ENCODE measurements at regions not wholly inside any gene's neighbourhood (a gene's known extent, or its start where the extent isn't known, plus 50 kb on each side); places are given as distances from the start of the nearest gene placed in this dataset.

DNA sequence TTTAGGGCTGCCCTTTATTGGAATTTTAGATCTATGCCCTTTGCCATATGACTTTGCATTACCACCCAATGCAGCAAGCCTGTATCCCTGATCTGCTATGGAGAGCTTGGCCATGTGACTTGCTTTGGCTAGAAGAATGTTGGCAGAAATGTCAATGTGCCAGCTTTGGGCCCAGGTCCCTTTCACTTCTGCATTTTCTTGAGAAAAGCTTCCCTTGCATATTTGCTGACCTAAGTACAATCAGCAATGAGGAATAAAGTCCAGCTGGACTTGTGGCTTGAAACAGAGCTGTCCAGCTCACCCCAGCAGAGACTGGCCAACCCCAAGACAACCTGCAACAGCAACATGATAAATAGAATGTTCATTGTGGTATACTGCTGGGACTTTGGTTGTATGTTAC is 135.9 kb downstream of the PAH start:
- DNase-seq: no peak
- Histone ChIP-seq H3K27me3 (ENCODE audit: control insufficient read depth, insufficient read depth, low read length) (no peaks in the 10 kb centered on the region), H3K27ac (ENCODE audit: low read length) (no peak overlapping the region), H3K4me1 (ENCODE audit: control insufficient read depth, insufficient read depth, low read length) (no peaks in the 10 kb centered on the region), H3K4me3 (ENCODE audit: low read length) (no peak overlapping the region), H3K9me3 (ENCODE audit: control insufficient read depth, low read depth, low read length) (no peaks in the 10 kb centered on the region), H3K36me3 (ENCODE audit: control insufficient read depth, insufficient read depth, low read length) (no peaks in the 10 kb centered on the region)

DNA sequence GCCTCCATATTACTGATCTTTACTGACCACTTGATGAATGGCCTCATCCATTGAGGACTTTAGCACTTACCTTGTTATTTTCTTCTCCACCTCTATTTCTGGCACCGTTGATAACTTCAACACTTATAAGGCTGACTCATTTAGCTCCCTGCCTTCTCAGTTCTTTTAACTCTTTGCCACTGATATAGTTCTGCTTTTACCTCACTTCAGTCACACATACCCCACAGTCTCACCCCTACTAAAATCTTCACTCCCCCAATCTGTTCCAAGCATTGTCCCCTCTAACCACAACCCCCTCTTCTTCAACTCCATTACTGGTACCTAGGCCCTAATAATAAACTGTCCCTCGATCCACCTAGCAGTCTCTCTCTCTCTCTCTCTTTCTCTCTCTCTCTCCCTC is 141.0 kb downstream of the PAH start:
- DNase-seq: no peak
- no peak overlapping the region for H3K4me3 ChIP-seq (ENCODE audit: low read length)
- no peaks in the 10 kb centered on the region for H3K36me3 ChIP-seq (ENCODE audit: control insufficient read depth, insufficient read depth, low read length)
- whole genome bisulfite sequencing (ENCODE audit: insufficient coverage, low lambda C conversion rate): 71% methylated on average over 2 of the region's 2 CpGs
- H3K27me3 ChIP-seq (ENCODE audit: control insufficient read depth, insufficient read depth, low read length): no peaks in the 10 kb centered on the region
- H3K9me3 ChIP-seq (ENCODE audit: control insufficient read depth, low read depth, low read length): no peaks in the 10 kb centered on the region
- no peak overlapping the region for H3K27ac ChIP-seq (ENCODE audit: low read length)
- H3K4me1 ChIP-seq (ENCODE audit: control insufficient read depth, insufficient read depth, low read length): no peaks in the 10 kb centered on the region

DNA sequence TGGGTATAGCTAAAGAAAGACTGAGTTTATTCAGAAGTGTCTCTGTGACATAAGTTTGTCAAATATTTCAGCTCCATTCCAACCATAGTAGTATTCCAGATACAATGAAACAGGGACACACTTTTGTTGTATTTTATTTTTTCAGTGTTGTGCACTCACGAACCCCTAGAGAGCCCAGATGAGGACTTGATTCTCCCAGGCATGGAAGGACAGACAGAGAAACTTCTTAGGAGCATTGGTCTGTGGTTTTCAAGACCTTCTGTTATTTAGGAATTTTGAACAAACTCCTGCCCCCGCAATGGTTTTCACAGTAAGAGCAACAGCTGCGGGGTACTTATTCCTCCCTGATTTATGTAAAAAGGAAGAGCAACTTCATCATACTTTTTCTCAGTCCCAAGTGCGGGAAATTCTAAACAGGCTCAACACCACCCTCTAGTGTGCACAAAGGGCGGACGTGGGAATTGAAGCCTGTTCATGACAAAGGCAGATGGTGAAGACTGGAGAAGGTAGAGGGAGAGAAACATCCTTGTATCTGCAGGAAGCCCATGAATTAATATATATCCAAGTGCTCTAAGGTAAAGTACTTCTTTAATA is 147.6 kb downstream of the PAH start:
- WGBS (ENCODE audit: insufficient coverage, low lambda C conversion rate): no CpG with 5 or more reads among the region's 6 CpGs
- Histone ChIP-seq H3K4me1 (ENCODE audit: control insufficient read depth, insufficient read depth, low read length) (no peaks in the 10 kb centered on the region), H3K27ac (ENCODE audit: low read length) (no peak overlapping the region), H3K27me3 (ENCODE audit: control insufficient read depth, insufficient read depth, low read length) (no peaks in the 10 kb centered on the region), H3K9me3 (ENCODE audit: control insufficient read depth, low read depth, low read length) (no peaks in the 10 kb centered on the region), H3K36me3 (ENCODE audit: control insufficient read depth, insufficient read depth, low read length) (no peaks in the 10 kb centered on the region), H3K4me3 (ENCODE audit: low read length) (no peak overlapping the region)
- DNase-seq: peak in 1 of 2 donors; percentile 29

DNA sequence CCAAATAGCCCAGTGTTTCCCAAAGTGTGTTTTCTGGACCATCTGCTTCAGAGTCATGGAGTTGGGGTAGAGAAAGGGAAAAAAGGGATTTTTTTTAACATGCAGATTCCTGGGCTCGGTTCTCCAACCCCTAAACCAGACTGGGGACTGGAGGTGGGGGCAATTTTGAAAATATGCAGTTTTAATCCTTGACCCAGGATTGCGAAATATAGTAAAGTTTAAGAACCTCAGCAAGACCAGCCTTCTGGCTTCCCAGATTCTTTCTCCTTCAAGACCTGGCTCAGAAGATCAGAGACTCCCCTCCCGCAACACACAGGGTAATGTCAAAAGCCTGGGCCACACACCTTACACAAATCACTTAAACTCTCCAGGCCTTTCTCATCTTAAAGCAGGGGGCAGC is 150.1 kb downstream of the PAH start:
- no peak overlapping the region for H3K4me3 ChIP-seq (ENCODE audit: low read length)
- no peak overlapping the region for H3K27ac ChIP-seq (ENCODE audit: low read length)
- no peaks in the 10 kb centered on the region for H3K36me3 ChIP-seq (ENCODE audit: control insufficient read depth, insufficient read depth, low read length)
- WGBS (ENCODE audit: insufficient coverage, low lambda C conversion rate): no CpG with 5 or more reads among the region's 3 CpGs
- DNase-seq: no peak
- H3K4me1 ChIP-seq (ENCODE audit: control insufficient read depth, insufficient read depth, low read length): no peaks in the 10 kb centered on the region
- no peaks in the 10 kb centered on the region for H3K27me3 ChIP-seq (ENCODE audit: control insufficient read depth, insufficient read depth, low read length)
- no peaks in the 10 kb centered on the region for H3K9me3 ChIP-seq (ENCODE audit: control insufficient read depth, low read depth, low read length)

DNA sequence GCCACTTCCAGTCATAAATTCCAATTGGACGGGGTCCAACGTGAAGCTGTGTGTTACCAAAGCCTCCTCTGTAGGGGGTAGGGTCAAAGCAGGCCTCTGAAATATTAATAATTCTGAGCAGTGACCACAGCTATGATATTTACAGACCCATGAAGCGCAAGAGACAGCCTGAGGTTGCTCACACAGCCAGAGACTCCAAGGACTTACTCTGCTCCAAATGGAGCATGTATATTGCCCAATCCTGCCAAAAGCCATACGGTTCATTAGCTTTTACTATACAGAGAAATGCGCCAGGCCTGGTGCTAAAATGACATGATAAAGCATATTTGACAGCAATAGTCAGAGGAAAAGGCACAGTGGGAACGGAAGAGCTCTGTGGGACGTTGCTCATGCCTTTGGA is 151.3 kb downstream of the PAH start:
- Histone ChIP-seq H3K4me3 (ENCODE audit: low read length) (no peak overlapping the region), H3K27ac (ENCODE audit: low read length) (no peak overlapping the region), H3K4me1 (ENCODE audit: control insufficient read depth, insufficient read depth, low read length) (no peaks in the 10 kb centered on the region), H3K36me3 (ENCODE audit: control insufficient read depth, insufficient read depth, low read length) (no peaks in the 10 kb centered on the region), H3K9me3 (ENCODE audit: control insufficient read depth, low read depth, low read length) (no peaks in the 10 kb centered on the region), H3K27me3 (ENCODE audit: control insufficient read depth, insufficient read depth, low read length) (no peaks in the 10 kb centered on the region)
- WGBS (ENCODE audit: insufficient coverage, low lambda C conversion rate): 100% methylated on average over 1 of the region's 7 CpGs
- no peak for DNase-seq

DNA sequence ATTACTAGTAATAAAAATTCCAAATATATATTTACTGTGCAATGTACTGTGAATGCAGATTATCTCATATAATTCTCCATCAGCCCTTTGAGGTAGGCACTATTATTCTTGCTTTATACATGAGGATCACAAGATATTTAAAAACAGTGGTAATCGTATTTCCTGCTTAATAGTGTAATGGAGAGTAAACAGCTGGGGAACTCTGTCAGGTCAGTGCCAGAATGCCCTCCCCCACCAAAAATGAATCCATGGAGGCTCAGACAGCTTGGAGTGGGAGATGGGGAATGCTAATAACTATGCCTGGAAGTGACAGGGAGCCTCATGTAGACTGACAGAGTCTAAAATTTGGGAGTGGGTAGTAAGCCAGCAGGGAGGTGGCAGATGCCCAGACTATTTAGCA is 153.6 kb downstream of the PAH start:
- Histone ChIP-seq H3K36me3 (ENCODE audit: control insufficient read depth, insufficient read depth, low read length) (no peaks in the 10 kb centered on the region), H3K4me1 (ENCODE audit: control insufficient read depth, insufficient read depth, low read length) (no peaks in the 10 kb centered on the region), H3K9me3 (ENCODE audit: control insufficient read depth, low read depth, low read length) (no peaks in the 10 kb centered on the region), H3K4me3 (ENCODE audit: low read length) (no peak overlapping the region), H3K27me3 (ENCODE audit: control insufficient read depth, insufficient read depth, low read length) (no peaks in the 10 kb centered on the region), H3K27ac (ENCODE audit: low read length) (no peak overlapping the region)
- WGBS (ENCODE audit: insufficient coverage, low lambda C conversion rate): no CpG with 5 or more reads among the region's 1 CpG
- DNase-seq: no peak

DNA sequence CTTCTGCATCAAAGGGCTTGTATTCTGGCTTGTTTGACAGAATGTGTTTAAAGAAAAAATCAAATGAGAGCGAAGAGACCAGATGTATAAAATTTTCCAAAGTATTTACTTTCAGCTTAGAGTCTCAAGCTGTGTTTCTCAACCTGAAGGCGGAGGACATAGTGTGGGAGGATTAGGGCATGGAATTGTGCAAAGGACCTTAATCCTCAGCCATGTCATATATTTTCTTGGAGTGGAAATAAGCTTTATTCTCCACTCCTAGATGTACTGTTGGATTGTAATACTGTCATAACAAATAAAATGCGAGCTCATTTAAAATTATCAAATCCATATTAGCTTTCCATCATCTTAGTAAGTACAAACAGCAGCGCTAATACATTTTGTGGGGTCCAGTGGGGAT is 154.0 kb downstream of the PAH start:
- no peaks in the 10 kb centered on the region for H3K9me3 ChIP-seq (ENCODE audit: control insufficient read depth, low read depth, low read length)
- H3K4me1 ChIP-seq (ENCODE audit: control insufficient read depth, insufficient read depth, low read length): no peaks in the 10 kb centered on the region
- 70% methylated on average over 2 of the region's 4 CpGs for WGBS (ENCODE audit: insufficient coverage, low lambda C conversion rate)
- H3K27ac ChIP-seq (ENCODE audit: low read length): no peak overlapping the region
- H3K36me3 ChIP-seq (ENCODE audit: control insufficient read depth, insufficient read depth, low read length): no peaks in the 10 kb centered on the region
- no peak for DNase-seq
- H3K27me3 ChIP-seq (ENCODE audit: control insufficient read depth, insufficient read depth, low read length): no peaks in the 10 kb centered on the region
- H3K4me3 ChIP-seq (ENCODE audit: low read length): no peak overlapping the region

DNA sequence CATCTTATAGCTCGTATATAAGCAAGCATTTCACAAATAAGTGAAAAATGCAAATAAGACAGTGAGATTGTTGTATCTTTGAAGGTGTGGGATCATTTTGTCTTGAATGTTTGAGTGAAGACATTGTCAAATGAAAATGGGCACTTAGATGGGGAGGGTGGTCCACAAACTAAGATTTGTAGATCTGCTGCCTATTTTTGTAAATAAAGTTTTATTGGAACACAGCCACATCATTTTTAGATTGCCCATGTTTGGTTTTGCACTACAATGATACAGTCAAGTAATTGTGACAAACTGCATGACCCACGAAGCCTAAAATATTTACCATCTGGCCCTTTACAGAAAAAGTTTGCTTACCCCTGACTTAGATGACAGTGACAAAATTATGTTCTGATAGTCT is 156.7 kb downstream of the PAH start:
- Histone ChIP-seq H3K9me3 (ENCODE audit: control insufficient read depth, low read depth, low read length) (no peaks in the 10 kb centered on the region), H3K4me3 (ENCODE audit: low read length) (no peak overlapping the region), H3K27ac (ENCODE audit: low read length) (no peak overlapping the region), H3K4me1 (ENCODE audit: control insufficient read depth, insufficient read depth, low read length) (no peaks in the 10 kb centered on the region), H3K36me3 (ENCODE audit: control insufficient read depth, insufficient read depth, low read length) (no peaks in the 10 kb centered on the region), H3K27me3 (ENCODE audit: control insufficient read depth, insufficient read depth, low read length) (no peaks in the 10 kb centered on the region)
- 100% methylated on average over 1 of the region's 2 CpGs for whole genome bisulfite sequencing (ENCODE audit: insufficient coverage, low lambda C conversion rate)
- DNase-seq: no peak

DNA sequence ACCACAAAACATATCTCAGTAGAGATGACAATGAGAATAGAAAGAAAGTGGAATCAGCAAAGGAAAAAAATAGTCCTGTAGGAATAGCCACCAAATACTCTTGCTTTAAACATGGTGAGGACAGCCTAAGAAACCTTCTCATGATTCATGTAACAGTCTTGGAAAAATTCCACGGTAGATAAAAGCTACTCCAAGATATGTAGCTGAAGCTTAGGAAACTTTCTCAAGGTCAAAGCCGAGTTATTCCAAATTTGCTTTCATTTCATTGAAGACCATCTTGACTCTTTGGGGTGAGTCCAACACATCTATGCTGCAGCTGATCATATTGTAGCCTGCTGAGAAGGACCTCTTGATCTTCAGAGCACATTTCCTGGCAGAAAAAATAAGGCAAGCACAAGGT is 157.6 kb downstream of the PAH start:
- no peaks in the 10 kb centered on the region for H3K36me3 ChIP-seq (ENCODE audit: control insufficient read depth, insufficient read depth, low read length)
- no peak overlapping the region for H3K27ac ChIP-seq (ENCODE audit: low read length)
- H3K9me3 ChIP-seq (ENCODE audit: control insufficient read depth, low read depth, low read length): no peaks in the 10 kb centered on the region
- WGBS (ENCODE audit: insufficient coverage, low lambda C conversion rate): 100% methylated on average over 2 of the region's 2 CpGs
- no peaks in the 10 kb centered on the region for H3K4me1 ChIP-seq (ENCODE audit: control insufficient read depth, insufficient read depth, low read length)
- H3K4me3 ChIP-seq (ENCODE audit: low read length): no peak overlapping the region
- no peak for DNase-seq
- no peaks in the 10 kb centered on the region for H3K27me3 ChIP-seq (ENCODE audit: control insufficient read depth, insufficient read depth, low read length)

DNA sequence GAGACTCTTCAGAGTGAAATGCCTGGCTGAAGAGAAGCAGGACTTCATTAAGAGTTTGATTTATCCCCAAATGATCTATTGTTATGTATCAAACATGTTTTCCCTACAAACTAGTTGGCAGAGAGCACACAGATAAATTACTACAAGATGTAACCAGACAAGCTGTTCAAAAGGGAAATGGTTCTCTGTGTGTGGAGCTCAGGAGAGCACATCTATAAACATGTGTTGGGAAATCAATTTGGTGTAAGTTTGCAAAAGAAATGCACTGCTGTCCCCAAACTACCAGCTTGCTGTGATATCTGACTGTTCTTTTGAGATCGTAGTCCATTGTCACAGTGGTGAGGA is 159.2 kb downstream of the PAH start:
- H3K27ac ChIP-seq (ENCODE audit: low read length): no peak overlapping the region
- WGBS (ENCODE audit: insufficient coverage, low lambda C conversion rate): 67% methylated on average over 1 of the region's 1 CpG
- no peak overlapping the region for H3K4me3 ChIP-seq (ENCODE audit: low read length)

DNA sequence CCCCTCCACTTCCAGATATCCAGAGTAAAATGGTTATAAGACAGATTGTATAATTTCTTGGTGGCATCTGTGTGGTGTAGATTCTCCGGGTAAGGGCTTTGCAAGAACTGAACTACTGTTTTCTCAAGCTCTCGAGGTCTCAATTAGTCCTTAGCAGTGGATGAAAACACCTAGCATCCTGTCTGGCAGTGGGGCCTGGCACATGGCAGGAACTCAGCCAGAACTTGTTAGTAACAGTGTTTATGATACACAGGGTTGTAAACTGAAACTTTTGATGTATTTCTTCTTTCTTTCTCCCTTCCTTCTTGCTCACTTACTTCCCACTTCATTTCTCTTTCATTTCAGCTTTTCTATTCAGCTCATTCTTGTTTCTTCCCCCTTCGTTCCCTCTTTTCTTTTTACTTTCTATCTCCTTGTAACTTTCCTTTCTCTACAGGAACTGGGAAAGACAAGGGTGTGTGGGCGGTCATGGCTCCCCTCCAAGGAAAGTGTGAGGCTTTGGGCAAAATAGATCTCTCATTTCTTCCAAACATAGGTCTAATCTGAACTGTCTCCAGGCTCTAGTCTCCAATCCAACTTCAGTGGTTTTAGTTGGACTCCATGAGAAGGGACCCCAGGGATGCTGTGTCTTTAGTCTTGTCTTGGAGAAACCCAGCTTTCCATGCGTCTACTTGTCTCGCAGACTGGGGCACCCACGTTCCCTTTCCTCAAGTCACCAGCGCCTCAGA is 159.7 kb downstream of the PAH start:
- Histone ChIP-seq H3K9me3 (ENCODE audit: control insufficient read depth, low read depth, low read length) (no peaks in the 10 kb centered on the region), H3K4me1 (ENCODE audit: control insufficient read depth, insufficient read depth, low read length) (no peaks in the 10 kb centered on the region), H3K27ac (ENCODE audit: low read length) (no peak overlapping the region), H3K27me3 (ENCODE audit: control insufficient read depth, insufficient read depth, low read length) (no peaks in the 10 kb centered on the region), H3K4me3 (ENCODE audit: low read length) (no peak overlapping the region), H3K36me3 (ENCODE audit: control insufficient read depth, insufficient read depth, low read length) (no peaks in the 10 kb centered on the region)
- no peak for DNase-seq
- 88% methylated on average over 1 of the region's 8 CpGs for WGBS (ENCODE audit: insufficient coverage, low lambda C conversion rate)

More for the DNA sequence above, 159.2 kb downstream of the PAH start:
- Histone ChIP-seq H3K9me3 (ENCODE audit: control insufficient read depth, low read depth, low read length) (no peaks in the 10 kb centered on the region), H3K27me3 (ENCODE audit: control insufficient read depth, insufficient read depth, low read length) (no peaks in the 10 kb centered on the region), H3K36me3 (ENCODE audit: control insufficient read depth, insufficient read depth, low read length) (no peaks in the 10 kb centered on the region), H3K4me1 (ENCODE audit: control insufficient read depth, insufficient read depth, low read length) (no peaks in the 10 kb centered on the region)
- DNase-seq: no peak

All from large intestine (tissue), 3 donors.